H1 (cell line): ENCODE measurements at regions not wholly inside any gene's neighbourhood (a gene's known extent, or its start where the extent isn't known, plus 50 kb on each side); places are given as distances from the start of the nearest gene placed in this dataset.
A peak's percentile ranks its signal among the peaks of the same experiment; 100 is the strongest.

Experiments
- CHD2 ChIP-seq: IDR thresholded peaks from 2 replicates; pipeline ENCODE4 v1.6.1; 2012; ENCODE audit warnings: low read length, improper control_type of control experiment
- CREB1 ChIP-seq: IDR thresholded peaks from 2 replicates; pipeline ENCODE4 v1.6.1; 2012; ENCODE audit warnings: inconsistent platforms
- HDAC6 ChIP-seq: IDR thresholded peaks from one replicate; pipeline ENCODE4 v1.7.1; 2012; ENCODE audit warnings: low read depth, mild to moderate bottlenecking, inconsistent platforms, low read length, moderate library complexity
- POLR2A ChIP-seq, 2 experiments: IDR thresholded peaks; 1 replicate in 1 of 2; 2 replicates in 1 of 2; pipeline ENCODE4 v1.6.1; 2011; ENCODE audit warnings: low read depth in 2 of 2, low read length in 2 of 2, mild to moderate bottlenecking in 2 of 2; ENCODE audit errors: control extremely low read depth in 1 of 2
- POU5F1 ChIP-seq: IDR thresholded peaks from 2 replicates; pipeline ENCODE4 v1.6.1; 2011; ENCODE audit warnings: low read depth, mild to moderate bottlenecking, low read length, moderate library complexity
- SUZ12 ChIP-seq: fragments of 200-600 bp; sonication (generic); IDR thresholded peaks from 2 replicates; pipeline ENCODE4 v1.6.1; 2012; ENCODE audit warnings: mild to moderate bottlenecking, inconsistent platforms, low read length, moderate library complexity, mixed read lengths
- TAF1 ChIP-seq: IDR thresholded peaks from 2 replicates; pipeline ENCODE4 v1.6.1; 2011; ENCODE audit warnings: mild to moderate bottlenecking, low read depth, low read length
- TF ChIP-seq, protein P1 (sequence below), 3 experiments: IDR thresholded peaks; 1 replicate in 2 of 3; 2 replicates in 1 of 3; pipeline versions ENCODE4 v1.5.1 to v1.6.1; 2011; ENCODE audit warnings: low read length in 3 of 3, mild to moderate bottlenecking in 3 of 3, inconsistent platforms in 2 of 3, low read depth in 1 of 3, moderate library complexity in 1 of 3; ENCODE audit not compliant: insufficient read depth in 1 of 3; ENCODE audit errors: control extremely low read depth in 1 of 3

DNA sequence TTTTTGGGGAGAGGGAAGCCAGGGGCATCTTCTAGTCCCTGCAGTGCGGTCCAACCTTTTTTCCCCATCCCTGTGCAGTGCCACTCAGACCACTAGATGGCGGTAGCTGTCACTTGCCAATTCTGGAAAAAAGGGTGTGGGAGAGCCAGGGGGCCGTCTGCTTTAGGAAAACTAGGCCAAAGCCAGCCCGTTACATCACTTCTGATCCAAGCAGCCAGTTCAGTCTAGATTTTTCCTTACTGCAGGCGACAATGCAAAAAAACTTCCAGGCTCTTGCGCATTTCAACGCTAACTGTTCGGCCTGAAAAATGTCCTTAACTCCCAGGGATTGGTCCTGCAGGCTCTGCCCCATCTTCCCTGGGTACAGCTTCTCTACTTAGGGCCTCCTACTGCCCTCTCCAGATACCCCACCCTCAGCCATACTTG is 69.2 kb upstream of the CES5A start:
- no peak for TF ChIP-seq TAF1
- TF ChIP-seq CREB1, result no peak
- TF ChIP-seq, protein P1, sequence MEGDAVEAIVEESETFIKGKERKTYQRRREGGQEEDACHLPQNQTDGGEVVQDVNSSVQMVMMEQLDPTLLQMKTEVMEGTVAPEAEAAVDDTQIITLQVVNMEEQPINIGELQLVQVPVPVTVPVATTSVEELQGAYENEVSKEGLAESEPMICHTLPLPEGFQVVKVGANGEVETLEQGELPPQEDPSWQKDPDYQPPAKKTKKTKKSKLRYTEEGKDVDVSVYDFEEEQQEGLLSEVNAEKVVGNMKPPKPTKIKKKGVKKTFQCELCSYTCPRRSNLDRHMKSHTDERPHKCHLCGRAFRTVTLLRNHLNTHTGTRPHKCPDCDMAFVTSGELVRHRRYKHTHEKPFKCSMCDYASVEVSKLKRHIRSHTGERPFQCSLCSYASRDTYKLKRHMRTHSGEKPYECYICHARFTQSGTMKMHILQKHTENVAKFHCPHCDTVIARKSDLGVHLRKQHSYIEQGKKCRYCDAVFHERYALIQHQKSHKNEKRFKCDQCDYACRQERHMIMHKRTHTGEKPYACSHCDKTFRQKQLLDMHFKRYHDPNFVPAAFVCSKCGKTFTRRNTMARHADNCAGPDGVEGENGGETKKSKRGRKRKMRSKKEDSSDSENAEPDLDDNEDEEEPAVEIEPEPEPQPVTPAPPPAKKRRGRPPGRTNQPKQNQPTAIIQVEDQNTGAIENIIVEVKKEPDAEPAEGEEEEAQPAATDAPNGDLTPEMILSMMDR (IDR thresholded peaks at IDR 0.05; ENCODE audit: control extremely low read depth in 1 of 3, insufficient read depth in 1 of 3, low read depth in 1 of 3, low read length in 3 of 3), result peak; percentile 85 to 94 (median 91)
- no peak for TF ChIP-seq POLR2A (IDR thresholded peaks at IDR 0.05; ENCODE audit: control extremely low read depth in 1 of 2, low read depth in 2 of 2, low read length in 2 of 2)
- no peak for TF ChIP-seq SUZ12
- TF ChIP-seq POU5F1, result no peak
- no peak for TF ChIP-seq HDAC6
- TF ChIP-seq CHD2, result no peak
